DOHH2 (cell line): ENCODE measurements at regions not wholly inside any gene's neighbourhood (a gene's known extent, or its start where the extent isn't known, plus 50 kb on each side); places are given as distances from the start of the nearest gene placed in this dataset.

Source experiments
- H3F3A ChIP-seq: fragments of 200-600 bp; sonication (generic), shearing (Covaris generic); 2 replicates; pipeline ENCODE4 v1.6.0; 2016; ENCODE audit warnings: antibody characterized with exemption, mild to moderate bottlenecking; ENCODE audit not compliant: control insufficient read depth, insufficient read depth
- H3K27ac ChIP-seq: fragments of 200-600 bp; sonication (generic); 2 replicates; pipeline ENCODE4 v1.5.1; 2014; ENCODE audit warnings: low read depth, mild to moderate bottlenecking, low read length, moderate library complexity
- H3K27me3 ChIP-seq: fragments of 200-600 bp; sonication (generic); 2 replicates; pipeline ENCODE4 v1.6.1; 2014; ENCODE audit warnings: mild to moderate bottlenecking, low read length, mixed read lengths; ENCODE audit not compliant: control insufficient read depth
- H3K36me3 ChIP-seq: fragments of 200-600 bp; sonication (generic); 2 replicates; pipeline ENCODE4 v1.6.1; 2014; ENCODE audit warnings: mild to moderate bottlenecking, low read length, moderate library complexity, mixed read lengths; ENCODE audit not compliant: control insufficient read depth
- H3K4me1 ChIP-seq: fragments of 200-600 bp; sonication (generic); 2 replicates; pipeline ENCODE4 v1.6.1; 2014; ENCODE audit warnings: mild to moderate bottlenecking, low read length, mixed read lengths; ENCODE audit not compliant: control insufficient read depth
- H3K4me2 ChIP-seq: fragments of 200-600 bp; sonication (generic); 2 replicates; pipeline ENCODE4 v1.6.0; 2014; ENCODE audit warnings: mild to moderate bottlenecking, low read length, moderate library complexity
- H3K4me3 ChIP-seq: fragments of 200-600 bp; sonication (generic); 2 replicates; pipeline ENCODE4 v1.5.1; 2014; ENCODE audit warnings: mild to moderate bottlenecking, low read length, mixed read lengths
- H3K79me2 ChIP-seq: fragments of 200-600 bp; sonication (generic); 2 replicates; pipeline ENCODE4 v1.6.1; 2014; ENCODE audit warnings: mild to moderate bottlenecking, low read length, mixed read lengths; ENCODE audit not compliant: control insufficient read depth
- H3K9me2 ChIP-seq: fragments of 200-600 bp; sonication (generic); replicated peaks from 2 replicates; pipeline ENCODE4 v1.6.1; 2014; ENCODE audit warnings: mild to moderate bottlenecking, low read length, mixed read lengths; ENCODE audit not compliant: control insufficient read depth
- H3K9me3 ChIP-seq: fragments of 200-600 bp; sonication (generic); 2 replicates; pipeline ENCODE4 v1.6.1; 2014; ENCODE audit warnings: antibody characterized with exemption, low read length, mixed read lengths; ENCODE audit not compliant: control insufficient read depth, insufficient read depth
- H4K20me1 ChIP-seq: fragments of 200-600 bp; sonication (generic); 2 replicates; pipeline ENCODE4 v1.6.0; 2014; ENCODE audit warnings: low read depth, mild to moderate bottlenecking, antibody characterized with exemption, low read length, moderate library complexity; ENCODE audit not compliant: control insufficient read depth, insufficient read depth
- CTCF ChIP-seq: fragments of 200-600 bp; sonication (generic); IDR thresholded peaks from one replicate; pipeline ENCODE4 v1.5.1; 2014; ENCODE audit warnings: antibody characterized with exemption, mild to moderate bottlenecking, low read depth, low read length; ENCODE audit not compliant: poor library complexity, severe bottlenecking
- EZH2phosphoT487 ChIP-seq: fragments of 200-600 bp; sonication (generic); IDR thresholded peaks from 2 replicates; pipeline ENCODE4 v1.6.1; 2017; ENCODE audit warnings: borderline replicate concordance, mild to moderate bottlenecking, antibody characterized with exemption, low read length, moderate library complexity, mixed read lengths

GRCh38 chr13:34165158-34165557 is 347.2 kb downstream of the RFC3 start:
- Histone ChIP-seq H3F3A (no peaks in the 10 kb centered on the region), H3K4me2 (no peak overlapping the region), H3K79me2 (no peaks in the 10 kb centered on the region), H3K27me3 (no peaks in the 10 kb centered on the region), H3K4me1 (no peaks in the 10 kb centered on the region), H4K20me1 (no peaks in the 10 kb centered on the region), H3K4me3 (no peak overlapping the region), H3K9me3 (no peaks in the 10 kb centered on the region), H3K9me2 (no peaks in the 10 kb centered on the region), H3K36me3 (no peaks in the 10 kb centered on the region), H3K27ac (no peak overlapping the region)
- no peak for TF ChIP-seq CTCF
- TF ChIP-seq EZH2phosphoT487 = no peak

GRCh38 chr13:34166406-34166805 is 348.5 kb downstream of the RFC3 start:
- no peaks in the 10 kb centered on the region for H3K36me3 ChIP-seq
- no peaks in the 10 kb centered on the region for H3K27me3 ChIP-seq
- no peaks in the 10 kb centered on the region for H3K9me3 ChIP-seq
- H3K27ac ChIP-seq = no peak overlapping the region
- no peaks in the 10 kb centered on the region for H3K79me2 ChIP-seq
- no peak overlapping the region for H3K4me3 ChIP-seq
- H3K4me1 ChIP-seq = no peaks in the 10 kb centered on the region
- H3F3A ChIP-seq = no peaks in the 10 kb centered on the region
- no peak for TF ChIP-seq CTCF
- no peak for TF ChIP-seq EZH2phosphoT487
- no peaks in the 10 kb centered on the region for H4K20me1 ChIP-seq
- H3K4me2 ChIP-seq = no peak overlapping the region
- no peaks in the 10 kb centered on the region for H3K9me2 ChIP-seq

GRCh38 chr13:34167347-34167746 is 349.4 kb downstream of the RFC3 start:
- no peaks in the 10 kb centered on the region for H3K9me2 ChIP-seq
- no peak for TF ChIP-seq EZH2phosphoT487
- no peak for TF ChIP-seq CTCF
- H3K79me2 ChIP-seq = no peaks in the 10 kb centered on the region
- no peak overlapping the region for H3K4me2 ChIP-seq
- H3K9me3 ChIP-seq = no peaks in the 10 kb centered on the region
- H3F3A ChIP-seq = no peaks in the 10 kb centered on the region
- H3K4me3 ChIP-seq = no peak overlapping the region
- H4K20me1 ChIP-seq = no peaks in the 10 kb centered on the region
- H3K36me3 ChIP-seq = no peaks in the 10 kb centered on the region
- no peak overlapping the region for H3K27ac ChIP-seq
- H3K4me1 ChIP-seq = no peaks in the 10 kb centered on the region
- no peaks in the 10 kb centered on the region for H3K27me3 ChIP-seq

GRCh38 chr13:34172048-34172447 is 354.1 kb downstream of the RFC3 start:
- Histone ChIP-seq H3K4me3 (no peak overlapping the region), H3K36me3 (no peaks in the 10 kb centered on the region), H3K9me3 (no peaks in the 10 kb centered on the region), H3F3A (no peaks in the 10 kb centered on the region), H3K79me2 (no peaks in the 10 kb centered on the region), H3K9me2 (no peaks in the 10 kb centered on the region), H4K20me1 (no peaks in the 10 kb centered on the region), H3K27me3 (no peaks in the 10 kb centered on the region), H3K27ac (no peak overlapping the region), H3K4me2 (no peak overlapping the region), H3K4me1 (no peaks in the 10 kb centered on the region)
- TF ChIP-seq EZH2phosphoT487 (no peak), CTCF (no peak)
